SU-DHL-6 (cell line): ENCODE measurements at regions not wholly inside any gene's neighbourhood (a gene's known extent, or its start where the extent isn't known, plus 50 kb on each side); places are given as distances from the start of the nearest gene placed in this dataset.

Source experiments
- CTCF ChIP-seq: fragments of 200-600 bp; sonication (generic); IDR thresholded peaks from one replicate; pipeline ENCODE4 v1.5.1; 2017; ENCODE audit warnings: antibody characterized with exemption, mild to moderate bottlenecking, low read length, moderate library complexity; ENCODE audit not compliant: insufficient read depth, poor library complexity, severe bottlenecking
- EZH2phosphoT487 ChIP-seq: fragments of 200-600 bp; sonication (generic), shearing (Covaris generic); conservative IDR thresholded peaks from 2 replicates; pipeline ENCODE4 v1.6.1; 2018; ENCODE audit warnings: mild to moderate bottlenecking, antibody characterized with exemption, low read length, moderate library complexity, mixed read lengths

GRCh38 chr5:139744471-139745131, 51.0 kb upstream of the PSD2 start:
- TF ChIP-seq CTCF (no peak), EZH2phosphoT487 (no peak)
